HG02870 (cell line): ENCODE measurements at regions not wholly inside any gene's neighbourhood (a gene's known extent, or its start where the extent isn't known, plus 50 kb on each side); places are given as distances from the start of the nearest gene placed in this dataset.
"Not testable (repeated sequence)": the region's sequence is repeated elsewhere in the genome, so short reads cannot be mapped to it uniquely, and the experiment has no call there.

Source experiments
- ATAC-seq: cut with Tn5 transposase; IDR thresholded peaks from one replicate; pipeline ENCODE4 v1.9.1; 2021; ENCODE audit warnings: mild to moderate bottlenecking, moderate library complexity; ENCODE audit not compliant: unreplicated experiment

DNA sequence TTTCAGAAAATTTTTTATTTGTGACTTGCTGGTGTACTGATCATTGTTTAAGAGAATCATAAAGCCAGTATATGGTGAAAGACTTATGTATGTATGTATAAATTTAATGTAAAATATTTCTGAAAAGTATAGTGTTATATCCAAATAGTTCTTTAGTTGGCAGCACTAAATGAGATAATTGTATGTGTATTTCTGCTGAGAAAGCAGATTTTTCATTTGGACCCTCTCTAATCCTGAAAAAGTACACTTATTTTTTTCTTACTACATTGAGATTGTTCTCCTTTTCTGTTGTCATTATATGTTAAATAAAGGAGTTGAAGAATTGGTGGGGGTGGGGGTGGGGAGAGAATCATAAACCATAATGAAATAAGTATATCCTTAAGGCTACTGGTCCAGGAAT, 324.9 kb upstream of the SUCLG2 start:
- ATAC-seq = no peak

- no peak for ATAC-seq
These were observed 323.4 kb upstream of the SUCLG2 start for GRCh38 chr3:67977762-67978161.

DNA sequence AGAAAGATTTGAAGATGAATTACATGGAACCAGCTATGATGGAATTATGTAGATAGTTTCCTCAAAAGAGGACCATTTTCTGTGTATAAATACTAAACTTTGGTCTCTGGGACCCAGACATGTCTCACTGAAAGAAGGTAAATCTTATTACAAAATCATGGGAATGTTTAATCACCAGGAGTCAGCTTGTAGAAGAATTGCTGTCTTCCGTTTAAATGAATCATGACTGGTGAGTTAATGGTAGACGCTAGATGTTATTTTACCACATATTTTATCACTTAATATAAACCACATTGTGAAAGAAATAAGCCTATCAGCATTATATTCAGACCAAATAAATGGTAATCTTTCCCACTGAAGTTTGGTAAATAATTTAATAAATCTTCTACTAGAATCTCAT, 322.3 kb upstream of the SUCLG2 start:
- ATAC-seq = no peak

GRCh38 chr3:67964596-67964995, 310.2 kb upstream of the SUCLG2 start:
- no peak for ATAC-seq

GRCh38 chr3:67957268-67957667, 302.9 kb upstream of the SUCLG2 start:
- no peak for ATAC-seq

GRCh38 chr3:67947808-67948508, 293.5 kb upstream of the SUCLG2 start:
- ATAC-seq = no peak

DNA sequence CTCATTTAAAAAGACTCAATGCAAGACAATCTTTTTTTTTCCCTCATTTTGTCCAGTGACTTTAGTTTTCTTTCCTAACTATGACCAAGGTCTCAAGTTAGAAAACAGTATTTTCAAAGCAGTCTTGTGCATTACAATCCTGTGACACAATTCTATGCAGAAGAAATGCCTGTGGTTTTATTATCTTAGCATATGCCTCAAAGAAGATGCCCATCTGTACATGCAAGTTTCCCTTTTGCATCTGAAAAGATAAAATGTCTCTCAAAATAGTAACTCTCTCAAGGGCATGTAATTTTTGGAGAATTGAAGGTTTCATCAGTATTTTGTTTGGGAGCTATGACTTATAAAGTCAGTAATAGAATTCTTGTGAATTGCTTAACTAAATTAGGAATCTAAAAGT, 292.0 kb upstream of the SUCLG2 start:
- ATAC-seq = no peak

- no peak for ATAC-seq
These were observed 289.1 kb upstream of the SUCLG2 start for GRCh38 chr3:67943546-67943945.

DNA sequence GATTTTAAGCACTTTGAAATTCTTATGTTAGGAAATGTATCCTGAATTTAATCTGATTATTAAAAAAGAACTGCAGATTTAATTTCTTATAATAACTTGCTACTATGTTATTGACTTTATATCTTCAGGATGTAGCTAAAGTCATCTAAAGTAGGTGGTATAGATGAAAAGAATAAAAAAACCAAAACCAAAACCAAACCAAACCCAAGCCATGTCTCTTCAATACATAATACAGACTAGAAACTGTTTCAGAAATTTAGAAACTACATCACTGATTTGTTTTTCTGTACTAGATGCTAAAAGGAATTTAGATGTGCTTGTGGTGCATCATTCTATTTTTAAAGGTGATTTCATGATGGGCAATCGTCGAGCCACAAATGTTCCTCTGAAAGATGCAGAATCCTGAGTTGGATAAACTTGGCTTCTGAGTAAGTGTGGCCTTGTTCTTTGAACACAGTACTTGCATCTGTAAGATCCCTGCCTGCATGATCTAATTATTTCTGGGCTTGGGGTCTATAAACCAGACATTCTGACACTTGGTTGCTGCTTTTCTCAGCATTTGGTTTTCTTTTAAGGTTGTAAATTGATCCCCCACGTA, 287.1 kb upstream of the SUCLG2 start:
- no peak for ATAC-seq

DNA sequence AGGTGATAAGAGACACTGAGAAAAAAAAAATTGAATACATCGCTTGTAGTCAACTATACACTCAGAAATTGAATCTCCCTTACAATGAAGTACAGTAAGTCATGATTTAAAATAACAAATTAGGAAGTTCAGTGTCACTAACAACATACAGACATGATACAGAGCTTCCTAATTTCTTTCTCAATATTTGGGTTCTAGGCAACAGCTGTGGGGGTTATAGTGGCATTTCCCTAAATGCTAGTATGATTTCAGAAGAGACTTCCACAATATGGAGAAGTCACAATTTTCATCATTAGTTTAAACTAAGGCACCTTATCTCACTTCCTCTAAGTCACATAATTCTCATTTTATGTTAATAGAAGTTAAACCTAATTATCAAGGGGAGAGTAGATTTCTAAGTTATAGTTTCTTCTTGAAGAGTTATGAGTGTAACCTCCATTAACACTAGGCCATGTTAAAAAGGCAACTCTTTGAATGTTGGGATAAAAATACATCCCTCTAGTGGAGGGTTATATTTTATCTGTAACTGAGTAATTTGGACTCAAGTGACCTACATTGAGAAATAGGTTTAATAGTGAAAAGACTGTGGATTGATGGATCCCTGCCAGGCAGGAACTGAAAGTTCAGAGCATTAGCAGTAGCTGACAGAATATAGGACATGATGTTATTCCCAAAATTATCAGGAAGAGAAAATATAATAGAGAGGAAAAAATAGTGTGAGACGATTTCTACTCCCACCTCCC, 286.0 kb upstream of the SUCLG2 start:
- ATAC-seq = no peak

GRCh38 chr3:67937498-67938118, 283.2 kb upstream of the SUCLG2 start:
- no peak for ATAC-seq

DNA sequence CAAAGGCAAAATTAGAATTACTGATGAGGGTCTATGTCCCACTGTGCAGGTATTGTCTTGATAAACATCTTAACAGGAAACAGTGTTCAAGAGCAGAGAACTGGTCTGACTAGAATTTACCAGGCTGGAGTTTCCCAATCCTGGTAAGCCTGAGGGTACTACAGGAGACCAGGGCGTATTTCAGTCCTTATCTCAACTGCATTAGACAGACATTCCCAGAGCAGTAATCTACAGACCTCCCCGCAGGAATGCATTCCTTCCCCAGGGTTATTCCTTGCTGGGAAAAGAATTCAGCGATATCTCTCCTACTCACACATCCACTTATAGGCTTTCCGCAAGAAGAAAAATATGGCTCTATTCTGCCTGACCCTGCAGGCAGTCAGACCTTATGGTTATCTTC, 276.0 kb upstream of the SUCLG2 start:
- not testable (repeated sequence) for ATAC-seq

DNA sequence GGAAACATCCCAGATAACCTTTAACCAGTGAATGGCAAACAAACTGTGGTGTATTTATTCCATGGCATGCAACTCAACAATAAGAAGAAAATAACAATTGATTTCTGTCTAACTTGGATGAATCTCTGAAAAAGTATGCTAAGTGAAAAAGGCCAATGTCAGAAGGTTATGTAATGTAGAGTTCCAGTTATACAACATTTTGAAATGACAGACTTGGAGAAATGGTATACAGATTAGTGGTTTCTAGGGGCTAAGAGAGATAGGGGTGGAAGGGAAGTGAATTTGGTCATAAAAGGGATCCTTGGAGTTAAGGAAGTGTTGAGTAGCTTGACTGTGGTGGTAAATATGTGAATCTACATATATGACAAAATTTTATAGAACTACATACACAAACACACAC, 269.4 kb upstream of the SUCLG2 start:
- no peak for ATAC-seq

DNA sequence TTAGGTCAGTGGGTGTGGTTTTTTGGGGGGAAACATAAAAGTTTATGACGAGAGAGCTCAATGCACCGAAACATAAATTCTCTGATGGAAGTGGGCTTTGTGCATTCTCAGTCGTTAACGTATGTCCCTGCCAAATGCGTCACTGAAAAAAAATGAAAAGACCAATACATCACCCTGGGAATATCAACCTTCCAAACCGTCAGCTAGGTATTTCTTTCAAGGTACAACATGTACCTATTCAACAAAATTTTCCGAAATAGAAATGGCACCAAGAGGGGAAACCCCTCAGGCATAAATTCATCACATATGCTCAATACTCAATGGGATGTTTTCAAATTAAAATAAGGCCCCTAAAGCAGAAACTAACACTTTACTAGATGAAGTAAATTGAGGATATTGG, 266.6 kb upstream of the SUCLG2 start:
- ATAC-seq = no peak

GRCh38 chr3:67920311-67920710, 265.9 kb upstream of the SUCLG2 start:
- ATAC-seq = no peak

- ATAC-seq = no peak
These were observed 261.9 kb upstream of the SUCLG2 start for GRCh38 chr3:67916353-67916752.

GRCh38 chr3:67907735-67908134, 253.3 kb upstream of the SUCLG2 start:
- no peak for ATAC-seq

DNA sequence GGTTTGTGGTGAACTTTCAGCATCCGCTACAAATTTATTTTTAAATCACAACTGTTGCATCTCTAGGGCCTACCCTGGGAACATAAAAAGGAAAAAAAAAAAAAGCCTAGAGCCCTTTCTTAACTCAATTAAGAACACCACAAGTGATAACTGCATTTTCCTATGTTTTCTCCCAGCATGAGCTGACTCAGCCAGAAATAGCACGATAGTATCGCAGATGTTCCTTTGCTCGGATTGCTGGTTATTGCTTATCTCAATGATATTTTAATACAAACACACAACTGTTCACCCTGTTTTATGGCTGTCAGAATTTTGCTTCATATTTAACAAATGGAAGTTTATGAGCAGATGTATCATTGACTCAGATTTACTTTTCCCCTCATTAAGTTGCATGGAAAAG, 251.8 kb upstream of the SUCLG2 start:
- no peak for ATAC-seq

- no peak for ATAC-seq
These were observed 247.3 kb upstream of the SUCLG2 start for GRCh38 chr3:67901681-67902080.

- no peak for ATAC-seq
These were observed 244.5 kb upstream of the SUCLG2 start for GRCh38 chr3:67898916-67899315.

DNA sequence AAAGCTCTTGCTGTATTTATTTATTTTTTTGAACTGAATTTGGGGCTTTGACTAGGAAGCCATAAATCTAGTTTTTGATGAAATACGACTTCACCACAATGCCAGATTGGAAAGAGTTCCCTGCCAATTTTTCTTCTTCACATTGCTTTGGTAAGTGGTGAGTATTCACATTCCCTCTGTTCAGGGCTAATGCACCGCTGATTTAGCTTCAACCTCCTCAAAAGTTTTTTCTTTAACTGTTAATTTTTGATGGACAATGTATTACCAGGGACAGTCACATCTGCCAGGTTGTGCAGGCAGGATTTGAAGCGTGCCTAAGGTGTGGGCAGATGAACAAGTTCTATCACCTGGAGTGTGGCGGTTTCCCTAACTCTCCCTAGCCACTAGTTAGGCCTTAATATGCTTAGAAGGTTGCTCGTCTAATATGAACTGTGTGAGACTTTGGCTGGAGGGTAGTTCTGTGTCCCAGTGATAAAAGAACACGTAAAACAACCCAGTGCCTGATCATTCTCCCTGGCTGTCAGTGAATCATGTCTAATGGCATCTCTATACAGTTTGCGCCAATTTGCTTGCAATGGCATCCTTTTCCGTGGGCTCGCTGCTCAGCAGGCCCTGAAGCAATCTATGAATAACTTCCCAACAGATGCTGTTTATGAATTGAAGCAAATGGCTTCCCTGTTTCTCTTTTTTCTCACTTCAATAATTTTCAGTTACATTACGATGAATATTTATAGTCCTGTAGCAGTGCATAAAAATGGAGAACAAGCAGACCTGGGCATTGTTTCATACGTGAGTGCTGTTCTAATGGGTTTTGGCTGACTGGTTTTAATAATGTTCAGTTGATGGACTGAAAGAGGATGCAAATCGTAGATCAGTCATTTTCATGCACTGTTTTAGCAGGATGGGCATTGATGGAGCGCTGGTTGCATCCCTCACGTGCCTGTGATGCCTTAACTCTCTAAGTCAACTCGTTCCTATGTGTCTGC, 243.2 kb upstream of the SUCLG2 start:
- no peak for ATAC-seq
